Prostate gland (tissue), 2 donors: ENCODE measurements at regions not wholly inside any gene's neighbourhood (a gene's known extent, or its start where the extent isn't known, plus 50 kb on each side); places are given as distances from the start of the nearest gene placed in this dataset.

Experiments used
- DNase-seq: peaks from one replicate; pipeline ENCODE4 v3.0.0-alpha.2; 2019; ENCODE audit warnings: low spot score
- H3K27ac ChIP-seq, 2 donors: fragments of 200-600 bp; sonication (generic); 2 replicates each; pipeline ENCODE4 v1.5.1; 2017 to 2019
- H3K27me3 ChIP-seq: fragments of 200-600 bp; sonication (generic); replicated peaks from 2 replicates; pipeline ENCODE4 v1.5.1; 2019; ENCODE audit not compliant: insufficient read depth
- H3K36me3 ChIP-seq, 2 donors: fragments of 200-600 bp; sonication (generic); 1 replicate in 1 of 2; 2 replicates in 1 of 2; pipeline versions ENCODE4 v1.5.1 to v1.8.1; 2017 to 2019
- H3K4me1 ChIP-seq: fragments of 200-600 bp; sonication (generic); replicated peaks from 2 replicates; pipeline ENCODE4 v1.5.1; 2019
- H3K4me3 ChIP-seq, 2 donors: fragments of 200-600 bp; sonication (generic); 2 replicates each; pipeline ENCODE4 v1.5.1; 2017 to 2019
- H3K9me3 ChIP-seq: fragments of 200-600 bp; sonication (generic); 2 replicates; pipeline ENCODE4 v1.5.1; 2017
- POLR2A ChIP-seq: fragments of 450-650 bp; IDR thresholded peaks from one replicate; pipeline ENCODE4 v1.6.1; 2016; ENCODE audit warnings: antibody characterized with exemption, mild to moderate bottlenecking
- POLR2AphosphoS5 ChIP-seq: sonication (generic); formaldehyde crosslinking; IDR thresholded peaks from one replicate; pipeline ENCODE4 v1.6.1; 2017; ENCODE audit warnings: antibody characterized with exemption
- WGBS: methylation state at CpG from one replicate; pipeline ENCODE4 v1.1.5; 2018; 5-methylcytosine and 5-hydroxymethylcytosine counted together
- intact Hi-C: fragments of 100-400 bp; cut with DNase I; formaldehyde crosslinking; loops from one replicate; pipeline ENCODE4 v1.14.2; 2022
- TF ChIP-seq, protein P1 (sequence below), 4 experiments: fragments of 200-600 bp in 2 of 4; fragments of 450-650 bp in 2 of 4; sonication (generic) in 2 of 4; IDR thresholded peaks; 1 replicate in 3 of 4; 2 replicates in 1 of 4; pipeline ENCODE4 v1.5.1; 2016 to 2019; ENCODE audit warnings: antibody characterized with exemption in 4 of 4, mild to moderate bottlenecking in 2 of 4, moderate library complexity in 2 of 4

- H3K36me3 ChIP-seq = no peaks in the 10 kb centered on the region
- H3K27ac ChIP-seq = no peak overlapping the region
- intact Hi-C loops = no loop called here
- H3K27me3 ChIP-seq = peaks cover 4% of the 10 kb centered on the region
- no peak for TF ChIP-seq POLR2AphosphoS5
- TF ChIP-seq, protein P1, sequence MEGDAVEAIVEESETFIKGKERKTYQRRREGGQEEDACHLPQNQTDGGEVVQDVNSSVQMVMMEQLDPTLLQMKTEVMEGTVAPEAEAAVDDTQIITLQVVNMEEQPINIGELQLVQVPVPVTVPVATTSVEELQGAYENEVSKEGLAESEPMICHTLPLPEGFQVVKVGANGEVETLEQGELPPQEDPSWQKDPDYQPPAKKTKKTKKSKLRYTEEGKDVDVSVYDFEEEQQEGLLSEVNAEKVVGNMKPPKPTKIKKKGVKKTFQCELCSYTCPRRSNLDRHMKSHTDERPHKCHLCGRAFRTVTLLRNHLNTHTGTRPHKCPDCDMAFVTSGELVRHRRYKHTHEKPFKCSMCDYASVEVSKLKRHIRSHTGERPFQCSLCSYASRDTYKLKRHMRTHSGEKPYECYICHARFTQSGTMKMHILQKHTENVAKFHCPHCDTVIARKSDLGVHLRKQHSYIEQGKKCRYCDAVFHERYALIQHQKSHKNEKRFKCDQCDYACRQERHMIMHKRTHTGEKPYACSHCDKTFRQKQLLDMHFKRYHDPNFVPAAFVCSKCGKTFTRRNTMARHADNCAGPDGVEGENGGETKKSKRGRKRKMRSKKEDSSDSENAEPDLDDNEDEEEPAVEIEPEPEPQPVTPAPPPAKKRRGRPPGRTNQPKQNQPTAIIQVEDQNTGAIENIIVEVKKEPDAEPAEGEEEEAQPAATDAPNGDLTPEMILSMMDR (IDR thresholded peaks at IDR 0.05) = no peak
- no peak for TF ChIP-seq POLR2A
- no peak for DNase-seq
- H3K4me3 ChIP-seq = no peak overlapping the region
- no peaks in the 10 kb centered on the region for H3K4me1 ChIP-seq
- WGBS = 74% methylated on average over 5 of the region's 5 CpGs
- no peaks in the 10 kb centered on the region for H3K9me3 ChIP-seq
Observed at GRCh38 chr22:47377926-47378560, 615.6 kb downstream of the TBC1D22A start.

GRCh38 chr22:47376901-47377505, 614.6 kb downstream of the TBC1D22A start:
- no peaks in the 10 kb centered on the region for H3K4me1 ChIP-seq
- no peak for DNase-seq
- TF ChIP-seq POLR2AphosphoS5 = no peak
- no peak for TF ChIP-seq POLR2A
- TF ChIP-seq, protein P1 (IDR thresholded peaks at IDR 0.05) = no peak
- H3K36me3 ChIP-seq = no peaks in the 10 kb centered on the region
- no peaks in the 10 kb centered on the region for H3K9me3 ChIP-seq
- no peak overlapping the region for H3K27ac ChIP-seq
- H3K27me3 ChIP-seq = peaks cover 4% of the 10 kb centered on the region
- 57% methylated on average over 11 of the region's 11 CpGs for WGBS
- no peak overlapping the region for H3K4me3 ChIP-seq
- intact Hi-C loops = no loop called here

DNA sequence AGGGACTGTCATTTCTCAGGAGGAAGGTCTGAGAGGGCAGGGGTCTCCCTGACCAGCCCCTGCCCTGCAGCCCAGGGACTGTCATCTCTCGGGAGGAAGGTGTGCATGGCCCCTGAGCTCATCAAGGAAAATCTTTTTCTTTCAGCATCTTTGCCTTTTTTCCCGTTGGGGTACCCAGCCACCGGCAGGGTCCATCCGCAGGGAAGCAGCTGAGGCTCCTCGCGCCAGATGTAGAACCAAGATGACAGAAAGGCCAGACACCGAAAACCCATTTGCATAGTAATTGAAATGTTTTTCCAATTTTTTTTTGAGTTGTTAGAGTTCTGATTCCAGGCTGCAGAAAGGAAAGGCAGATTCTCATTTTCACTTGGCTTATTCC, 613.9 kb downstream of the TBC1D22A start:
- H3K27me3 ChIP-seq = peaks cover 4% of the 10 kb centered on the region

DNA sequence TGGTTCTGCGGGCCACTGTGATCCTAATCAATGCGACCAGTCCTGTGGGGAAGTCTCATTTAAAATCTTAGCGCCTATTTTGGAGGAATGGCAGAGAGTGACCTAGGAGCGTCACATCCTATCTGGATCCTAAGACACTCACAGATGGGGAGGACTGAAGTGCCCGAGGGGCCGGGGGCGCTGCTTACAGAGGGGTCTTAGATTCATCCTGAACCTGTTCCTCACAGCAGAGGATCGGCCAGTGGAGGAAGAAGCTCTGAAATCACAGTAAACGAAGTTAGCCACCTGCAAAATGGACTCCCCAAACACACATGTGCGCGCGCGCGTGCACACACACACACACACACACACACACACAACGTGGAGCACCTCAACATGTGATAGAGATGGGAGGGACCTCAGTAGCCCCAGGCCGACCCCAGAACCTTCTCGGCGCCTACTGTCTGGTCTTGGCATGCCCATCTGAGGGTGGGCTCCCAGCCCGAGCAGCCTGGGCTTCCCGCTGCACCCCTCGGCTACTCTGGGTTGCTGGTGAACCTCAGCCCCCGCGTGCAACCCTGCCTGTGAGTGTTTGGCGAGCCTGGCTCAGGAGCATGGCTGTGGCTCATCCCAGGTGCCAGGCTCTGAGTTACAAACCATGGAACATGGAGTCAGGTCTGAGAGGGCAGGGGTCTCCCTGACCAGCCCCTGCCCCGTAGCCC, 613.3 kb downstream of the TBC1D22A start:
- no peak for DNase-seq
- WGBS = 56% methylated on average over 22 of the region's 25 CpGs

More for the DNA sequence above, 613.9 kb downstream of the TBC1D22A start:
- Histone ChIP-seq H3K4me3 (no peak overlapping the region), H3K4me1 (no peaks in the 10 kb centered on the region), H3K36me3 (no peaks in the 10 kb centered on the region), H3K27ac (no peak overlapping the region), H3K9me3 (no peaks in the 10 kb centered on the region)
- TF ChIP-seq POLR2AphosphoS5 (no peak), POLR2A (no peak)
- TF ChIP-seq, protein P1 (IDR thresholded peaks at IDR 0.05) = no peak
- intact Hi-C loops = no loop called here
- WGBS = 82% methylated on average over 7 of the region's 7 CpGs
- DNase-seq = no peak

DNA sequence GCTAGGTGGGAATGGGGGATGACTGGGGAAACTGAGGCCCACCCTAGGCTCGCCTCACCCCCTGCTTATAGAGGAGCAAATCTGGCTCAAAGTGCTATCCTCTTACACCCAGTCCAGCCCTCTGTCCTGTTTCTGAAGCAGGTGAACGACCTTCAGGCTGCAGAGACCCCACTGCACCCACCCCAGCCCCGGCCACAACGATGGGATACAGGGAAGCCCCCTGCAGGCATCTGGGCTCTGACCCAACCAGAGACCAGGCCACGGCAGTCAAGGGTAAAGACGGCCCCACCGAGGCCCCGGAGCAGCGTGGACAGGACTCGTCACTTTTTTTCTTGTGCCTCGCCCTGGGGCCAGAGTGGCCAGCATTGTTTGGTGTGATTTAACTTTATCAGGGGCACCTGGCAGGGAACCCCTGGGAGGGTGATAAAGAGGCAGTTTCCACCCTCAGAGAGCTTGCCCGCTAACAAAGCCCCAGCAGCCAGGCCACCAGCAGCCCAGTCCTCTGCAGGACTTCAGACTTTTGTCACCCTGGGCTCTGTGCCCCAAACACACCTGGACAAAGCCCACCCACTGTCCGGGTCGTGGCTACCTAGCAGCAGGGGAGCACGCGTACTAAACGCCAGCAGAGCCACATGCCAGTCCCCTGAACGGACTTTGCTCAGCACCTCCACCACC, 612.6 kb downstream of the TBC1D22A start:
- H3K27me3 ChIP-seq = peaks cover 4% of the 10 kb centered on the region
- 76% methylated on average over 18 of the region's 18 CpGs for WGBS
- no peak overlapping the region for H3K27ac ChIP-seq
- DNase-seq = no peak
- no peaks in the 10 kb centered on the region for H3K36me3 ChIP-seq
- no peak overlapping the region for H3K4me3 ChIP-seq
- H3K9me3 ChIP-seq = no peaks in the 10 kb centered on the region
- H3K4me1 ChIP-seq = no peaks in the 10 kb centered on the region
- intact Hi-C loops = no loop called here
- TF ChIP-seq POLR2A (no peak), POLR2AphosphoS5 (no peak)
- TF ChIP-seq, protein P1 (IDR thresholded peaks at IDR 0.05) = no peak

More for the DNA sequence above, 613.3 kb downstream of the TBC1D22A start:
- peaks cover 4% of the 10 kb centered on the region for H3K27me3 ChIP-seq
- H3K4me3 ChIP-seq = no peak overlapping the region
- H3K27ac ChIP-seq = no peak overlapping the region
- no peaks in the 10 kb centered on the region for H3K9me3 ChIP-seq
- intact Hi-C loops = no loop called here
- H3K36me3 ChIP-seq = no peaks in the 10 kb centered on the region
- no peak for TF ChIP-seq POLR2A
- H3K4me1 ChIP-seq = no peaks in the 10 kb centered on the region
